ENCODE measurements at regions not wholly inside any gene's neighbourhood (a gene's known extent, or its start where the extent isn't known, plus 50 kb on each side); places are given as distances from the start of the nearest gene placed in this dataset.
"Not testable (repeated sequence)": the region's sequence is repeated elsewhere in the genome, so short reads cannot be mapped to it uniquely, and the experiment has no call there.

DNA sequence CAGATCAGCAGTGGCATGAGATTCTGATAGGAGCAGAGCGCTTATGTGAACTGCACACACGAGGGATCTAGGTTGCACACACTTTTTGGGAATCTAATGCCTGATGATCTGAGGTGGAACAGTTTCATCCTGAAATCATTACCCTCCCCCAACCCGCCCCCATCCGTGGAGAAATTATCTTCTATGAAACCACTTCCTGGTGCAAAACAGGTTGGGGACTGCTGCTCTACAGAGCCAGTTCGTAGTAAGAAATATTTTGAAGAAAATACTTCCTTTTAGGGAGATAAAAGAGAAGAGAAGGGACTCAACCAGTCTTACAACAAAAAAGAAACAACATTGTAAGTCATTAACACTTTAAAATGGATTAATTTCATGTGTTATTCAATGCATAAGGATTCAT is 1308.2 kb downstream of the GATA3 start:
- Histone ChIP-seq H3K36me3 (ENCODE audit: control insufficient read depth, insufficient read depth, low read length) (no peaks in the 10 kb centered on the region), H3K4me3 (ENCODE audit: low read length) (no peak overlapping the region), H3K9me3 (ENCODE audit: control insufficient read depth, insufficient read depth, low read length) (no peaks in the 10 kb centered on the region), H3K27ac (ENCODE audit: low read length) (no peak overlapping the region), H3K27me3 (ENCODE audit: control insufficient read depth, insufficient read depth, low read length) (no peaks in the 10 kb centered on the region), H3K4me1 (ENCODE audit: control insufficient read depth, insufficient read depth, low read length) (no peaks in the 10 kb centered on the region)
- DNase-seq (ENCODE audit: low read depth, low spot score) = no peak
- WGBS (ENCODE audit: insufficient coverage, insufficient read length) = no CpG with 5 or more reads among the region's 5 CpGs

DNA sequence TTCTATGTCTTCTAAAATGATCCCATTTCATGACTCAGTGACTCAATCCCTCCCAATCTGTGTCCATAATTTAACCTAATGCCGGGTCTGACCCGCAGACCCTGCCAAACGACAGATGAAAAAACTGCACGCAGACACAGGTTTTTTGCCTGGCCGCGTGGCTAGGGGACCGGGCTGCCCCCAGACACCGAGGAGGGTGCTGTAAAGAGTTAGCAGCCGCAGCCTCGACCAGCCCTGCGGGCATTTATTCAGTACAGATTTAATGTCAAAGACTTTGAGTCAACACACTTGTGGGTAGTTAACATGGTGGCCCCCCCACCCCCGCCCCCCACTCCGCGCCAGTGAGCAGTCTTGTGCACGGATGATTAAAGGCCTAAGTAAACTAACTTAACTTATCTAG is 1324.7 kb downstream of the GATA3 start:
- WGBS (ENCODE audit: insufficient coverage, insufficient read length) = no CpG with 5 or more reads among the region's 15 CpGs
- H3K27ac ChIP-seq (ENCODE audit: low read length) = no peak overlapping the region
- H3K4me1 ChIP-seq (ENCODE audit: control insufficient read depth, insufficient read depth, low read length) = no peaks in the 10 kb centered on the region
- no peaks in the 10 kb centered on the region for H3K9me3 ChIP-seq (ENCODE audit: control insufficient read depth, insufficient read depth, low read length)
- H3K27me3 ChIP-seq (ENCODE audit: control insufficient read depth, insufficient read depth, low read length) = no peaks in the 10 kb centered on the region
- no peaks in the 10 kb centered on the region for H3K36me3 ChIP-seq (ENCODE audit: control insufficient read depth, insufficient read depth, low read length)
- H3K4me3 ChIP-seq (ENCODE audit: low read length) = no peak overlapping the region
- DNase-seq (ENCODE audit: low read depth, low spot score) = no peak

DNA sequence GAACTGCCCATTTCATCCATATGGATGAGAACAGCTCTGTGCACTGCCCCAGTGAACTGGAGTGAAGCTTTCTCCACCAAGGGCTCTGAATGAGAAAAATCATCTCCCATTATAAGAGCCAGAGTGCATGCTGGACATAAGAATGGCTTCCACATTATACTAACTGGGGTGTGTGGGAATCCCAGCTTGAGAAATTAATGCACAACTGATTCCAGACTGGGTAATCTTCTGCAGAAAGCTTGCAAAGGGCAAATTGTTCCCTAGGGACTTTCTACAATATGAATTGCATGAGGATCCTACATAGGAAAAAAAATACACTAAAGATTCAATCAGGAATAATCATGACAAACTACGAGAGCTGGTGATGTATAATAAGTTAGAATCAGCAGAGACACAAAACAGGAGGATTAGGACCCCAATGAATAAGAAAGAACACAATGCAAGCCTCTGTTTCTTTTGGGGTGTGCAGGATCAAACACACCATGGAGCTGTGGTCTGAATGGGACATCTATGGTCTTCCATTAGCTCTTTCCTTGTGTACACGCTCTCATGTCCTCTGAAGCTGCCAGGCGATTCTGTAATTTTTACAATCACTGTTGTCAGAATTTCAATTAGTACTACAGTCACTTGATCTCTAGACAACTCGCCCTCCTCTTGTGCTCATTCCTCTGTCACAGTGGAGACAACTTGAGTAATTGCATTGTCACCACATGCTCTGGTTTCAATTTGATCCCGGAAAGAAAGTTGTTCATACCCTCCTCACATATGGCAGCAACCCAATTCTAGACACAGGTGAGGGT is 1327.4 kb downstream of the GATA3 start:
- no CpG with 5 or more reads among the region's 5 CpGs for WGBS (ENCODE audit: insufficient coverage, insufficient read length)

DNA sequence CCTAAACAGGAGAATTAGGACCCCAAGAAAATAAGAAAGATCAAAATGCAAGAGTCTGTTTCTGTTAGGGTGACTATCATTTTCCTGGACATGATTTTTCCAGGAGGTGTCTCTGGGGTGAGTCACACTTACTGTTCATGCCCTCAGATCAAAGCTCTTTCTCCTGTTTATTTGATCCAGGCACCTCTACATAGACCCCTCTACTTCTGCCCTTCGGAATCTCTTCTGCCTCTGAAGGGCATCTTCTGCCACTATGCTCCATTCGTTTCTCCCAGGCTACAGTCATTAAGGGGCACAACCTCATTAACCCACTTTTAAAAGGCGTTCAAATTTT is 1328.0 kb downstream of the GATA3 start:
- no CpG with 5 or more reads among the region's 3 CpGs for whole genome bisulfite sequencing (ENCODE audit: insufficient coverage, insufficient read length)
- no peaks in the 10 kb centered on the region for H3K36me3 ChIP-seq (ENCODE audit: control insufficient read depth, insufficient read depth, low read length)
- H3K27ac ChIP-seq (ENCODE audit: low read length) = no peak overlapping the region
- H3K4me1 ChIP-seq (ENCODE audit: control insufficient read depth, insufficient read depth, low read length) = no peaks in the 10 kb centered on the region
- no peak overlapping the region for H3K4me3 ChIP-seq (ENCODE audit: low read length)
- H3K9me3 ChIP-seq (ENCODE audit: control insufficient read depth, insufficient read depth, low read length) = no peaks in the 10 kb centered on the region
- no peak for DNase-seq (ENCODE audit: low read depth, low spot score)
- no peaks in the 10 kb centered on the region for H3K27me3 ChIP-seq (ENCODE audit: control insufficient read depth, insufficient read depth, low read length)

More for the DNA sequence above, 1327.4 kb downstream of the GATA3 start:
- Histone ChIP-seq H3K4me3 (ENCODE audit: low read length) (no peak overlapping the region), H3K27me3 (ENCODE audit: control insufficient read depth, insufficient read depth, low read length) (no peaks in the 10 kb centered on the region), H3K27ac (ENCODE audit: low read length) (no peak overlapping the region), H3K36me3 (ENCODE audit: control insufficient read depth, insufficient read depth, low read length) (no peaks in the 10 kb centered on the region), H3K4me1 (ENCODE audit: control insufficient read depth, insufficient read depth, low read length) (no peaks in the 10 kb centered on the region), H3K9me3 (ENCODE audit: control insufficient read depth, insufficient read depth, low read length) (no peaks in the 10 kb centered on the region)
- DNase-seq (ENCODE audit: low read depth, low spot score) = no peak

DNA sequence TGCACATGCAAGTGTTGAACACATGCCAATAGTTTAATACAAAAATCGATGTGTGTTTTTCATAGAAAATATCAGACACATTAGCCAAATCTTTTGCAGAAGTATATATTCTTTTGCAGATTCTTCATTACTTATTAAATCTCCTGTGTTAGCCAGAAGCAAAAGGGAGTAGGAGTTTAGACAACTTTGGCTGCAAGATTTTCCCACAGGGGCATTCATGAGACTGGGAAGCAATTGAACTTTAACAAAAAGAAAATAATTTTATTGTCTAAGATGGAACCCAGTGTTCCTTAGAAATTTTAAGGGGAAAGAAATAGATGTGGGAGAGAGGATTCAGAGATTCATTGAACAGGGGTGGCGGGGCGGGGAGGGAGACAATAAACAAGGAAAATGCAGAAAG is 1336.0 kb downstream of the GATA3 start:
- no peak overlapping the region for H3K27ac ChIP-seq (ENCODE audit: low read length)
- no peaks in the 10 kb centered on the region for H3K36me3 ChIP-seq (ENCODE audit: control insufficient read depth, insufficient read depth, low read length)
- H3K27me3 ChIP-seq (ENCODE audit: control insufficient read depth, insufficient read depth, low read length) = no peaks in the 10 kb centered on the region
- no peaks in the 10 kb centered on the region for H3K4me1 ChIP-seq (ENCODE audit: control insufficient read depth, insufficient read depth, low read length)
- H3K9me3 ChIP-seq (ENCODE audit: control insufficient read depth, insufficient read depth, low read length) = no peaks in the 10 kb centered on the region
- no peak for DNase-seq (ENCODE audit: low read depth, low spot score)
- no CpG with 5 or more reads among the region's 3 CpGs for WGBS (ENCODE audit: insufficient coverage, insufficient read length)
- no peak overlapping the region for H3K4me3 ChIP-seq (ENCODE audit: low read length)

DNA sequence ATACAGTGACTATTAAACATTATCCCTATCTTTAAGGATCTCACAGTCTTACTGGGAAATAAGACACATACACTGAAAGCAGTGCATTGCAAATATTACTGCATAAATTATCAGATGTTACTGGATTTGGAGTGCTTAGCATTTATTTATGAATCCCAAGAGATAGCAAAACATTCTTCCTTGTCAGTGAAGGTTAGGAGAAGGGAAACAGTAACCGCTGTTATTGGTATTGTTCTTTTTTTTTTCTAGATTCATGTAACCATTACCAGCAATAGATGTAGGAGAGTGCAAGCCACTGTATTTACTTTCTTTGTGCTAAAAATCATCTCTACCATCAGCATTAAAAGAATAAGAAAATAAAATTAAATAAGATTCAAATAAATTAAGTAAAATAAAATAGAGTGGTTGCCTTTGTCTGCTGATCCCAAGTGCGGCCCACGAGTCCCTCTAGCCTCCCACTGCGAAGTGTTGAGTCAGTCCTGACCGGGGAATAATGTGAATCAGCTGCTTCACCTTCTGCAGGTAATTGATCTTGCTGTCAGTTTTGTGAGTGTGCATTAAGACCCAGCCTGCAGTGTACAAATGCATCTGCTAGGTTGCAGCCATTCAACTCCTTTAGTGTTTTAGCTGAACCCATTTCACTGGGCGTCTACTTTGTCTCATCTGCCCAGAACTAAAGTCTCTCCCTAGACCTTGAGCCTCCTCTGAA is 1344.9 kb downstream of the GATA3 start:
- no CpG with 5 or more reads among the region's 6 CpGs for WGBS (ENCODE audit: insufficient coverage, insufficient read length)
- no peaks in the 10 kb centered on the region for H3K4me1 ChIP-seq (ENCODE audit: control insufficient read depth, insufficient read depth, low read length)
- H3K4me3 ChIP-seq (ENCODE audit: low read length) = no peak overlapping the region
- no peaks in the 10 kb centered on the region for H3K36me3 ChIP-seq (ENCODE audit: control insufficient read depth, insufficient read depth, low read length)
- H3K27ac ChIP-seq (ENCODE audit: low read length) = no peak overlapping the region
- no peaks in the 10 kb centered on the region for H3K27me3 ChIP-seq (ENCODE audit: control insufficient read depth, insufficient read depth, low read length)
- DNase-seq (ENCODE audit: low read depth, low spot score) = no peak
- H3K9me3 ChIP-seq (ENCODE audit: control insufficient read depth, insufficient read depth, low read length) = no peaks in the 10 kb centered on the region

DNA sequence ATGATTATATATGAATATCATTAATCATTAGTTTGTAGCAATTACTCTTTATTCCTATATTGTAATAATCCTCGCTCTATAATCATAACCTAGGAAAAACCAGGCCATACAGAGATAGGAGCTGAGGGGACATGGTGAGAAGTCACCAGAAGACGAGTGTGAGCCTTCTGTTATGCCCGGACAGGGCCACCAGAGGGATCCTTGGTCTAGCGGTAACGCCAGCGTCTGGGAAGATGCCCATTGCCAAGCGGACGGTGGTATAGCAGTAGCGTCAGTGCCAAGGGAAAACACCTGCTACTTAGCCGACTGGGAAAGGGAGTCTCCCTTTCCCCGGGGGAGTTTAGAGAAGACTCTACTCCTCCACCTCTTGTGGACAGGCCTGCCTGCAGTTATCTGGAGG is 1347.6 kb downstream of the GATA3 start:
- WGBS (ENCODE audit: insufficient coverage, insufficient read length) = no CpG with 5 or more reads among the region's 11 CpGs
- not testable (repeated sequence) for H3K27ac ChIP-seq (ENCODE audit: low read length); H3K27me3 ChIP-seq (ENCODE audit: control insufficient read depth, insufficient read depth, low read length); DNase-seq (ENCODE audit: low read depth, low spot score); H3K4me3 ChIP-seq (ENCODE audit: low read length); H3K4me1 ChIP-seq (ENCODE audit: control insufficient read depth, insufficient read depth, low read length); H3K36me3 ChIP-seq (ENCODE audit: control insufficient read depth, insufficient read depth, low read length); H3K9me3 ChIP-seq (ENCODE audit: control insufficient read depth, insufficient read depth, low read length)

DNA sequence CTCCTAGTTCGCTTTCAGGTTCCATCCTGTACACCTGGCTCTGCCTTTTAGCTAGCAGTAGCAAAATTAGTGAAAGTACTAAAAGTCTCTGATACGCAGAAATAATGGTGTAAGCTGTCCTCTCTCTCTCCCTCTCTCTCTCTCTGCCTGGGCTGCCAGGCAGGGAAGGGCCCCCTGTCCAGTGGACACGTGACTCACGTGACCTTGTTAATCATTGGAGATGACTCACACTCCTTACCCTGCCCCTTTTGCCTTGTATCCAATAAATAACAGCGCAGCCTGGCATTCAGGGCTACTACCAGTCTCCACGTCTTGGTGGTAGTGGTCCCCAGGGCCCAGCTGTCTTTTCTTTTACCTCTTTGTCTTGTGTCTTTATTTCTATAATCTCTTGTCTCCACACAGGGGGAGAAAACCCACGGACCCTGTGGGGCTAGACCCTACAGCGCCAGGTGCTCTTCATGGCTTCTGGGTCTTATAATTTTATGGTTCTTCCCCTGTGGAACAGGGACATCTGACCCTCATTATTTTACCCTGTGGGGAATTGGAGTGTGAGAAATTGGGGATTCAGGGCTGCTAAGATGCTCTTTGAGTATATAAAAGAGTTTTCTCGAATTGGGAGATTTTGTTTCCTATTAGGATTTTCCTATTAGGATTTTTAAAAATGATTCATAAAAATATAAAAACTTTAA is 1348.2 kb downstream of the GATA3 start:
- H3K36me3 ChIP-seq (ENCODE audit: control insufficient read depth, insufficient read depth, low read length); H3K27me3 ChIP-seq (ENCODE audit: control insufficient read depth, insufficient read depth, low read length): not testable (repeated sequence)
- no CpG with 5 or more reads among the region's 9 CpGs for WGBS (ENCODE audit: insufficient coverage, insufficient read length)

DNA sequence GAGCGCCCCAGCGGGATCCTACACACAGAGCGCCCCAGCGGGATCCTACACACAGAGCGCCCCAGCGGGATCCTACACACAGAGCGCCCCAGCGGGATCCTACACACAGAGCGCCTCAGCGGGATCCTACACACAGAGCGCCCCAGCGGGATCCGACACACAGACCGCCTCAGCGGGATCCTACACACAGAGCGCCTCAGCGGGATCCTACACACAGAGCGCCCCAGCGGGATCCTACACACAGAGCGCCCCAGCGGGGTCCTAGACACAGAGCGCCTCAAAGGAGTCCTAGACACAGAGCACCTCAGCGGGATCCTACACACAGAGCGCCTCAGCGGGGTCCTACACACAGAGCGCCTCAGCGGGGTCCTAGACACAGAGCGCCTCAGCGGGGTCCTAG is 1352.7 kb downstream of the GATA3 start:
- H3K4me3 ChIP-seq (ENCODE audit: low read length); DNase-seq (ENCODE audit: low read depth, low spot score); H3K27ac ChIP-seq (ENCODE audit: low read length); H3K4me1 ChIP-seq (ENCODE audit: control insufficient read depth, insufficient read depth, low read length); H3K36me3 ChIP-seq (ENCODE audit: control insufficient read depth, insufficient read depth, low read length); H3K9me3 ChIP-seq (ENCODE audit: control insufficient read depth, insufficient read depth, low read length); H3K27me3 ChIP-seq (ENCODE audit: control insufficient read depth, insufficient read depth, low read length): not testable (repeated sequence)
- no CpG with 5 or more reads among the region's 29 CpGs for WGBS (ENCODE audit: insufficient coverage, insufficient read length)

More for the DNA sequence above, 1348.2 kb downstream of the GATA3 start:
- H3K9me3 ChIP-seq (ENCODE audit: control insufficient read depth, insufficient read depth, low read length); H3K4me3 ChIP-seq (ENCODE audit: low read length); H3K4me1 ChIP-seq (ENCODE audit: control insufficient read depth, insufficient read depth, low read length); DNase-seq (ENCODE audit: low read depth, low spot score); H3K27ac ChIP-seq (ENCODE audit: low read length): not testable (repeated sequence)

DNA sequence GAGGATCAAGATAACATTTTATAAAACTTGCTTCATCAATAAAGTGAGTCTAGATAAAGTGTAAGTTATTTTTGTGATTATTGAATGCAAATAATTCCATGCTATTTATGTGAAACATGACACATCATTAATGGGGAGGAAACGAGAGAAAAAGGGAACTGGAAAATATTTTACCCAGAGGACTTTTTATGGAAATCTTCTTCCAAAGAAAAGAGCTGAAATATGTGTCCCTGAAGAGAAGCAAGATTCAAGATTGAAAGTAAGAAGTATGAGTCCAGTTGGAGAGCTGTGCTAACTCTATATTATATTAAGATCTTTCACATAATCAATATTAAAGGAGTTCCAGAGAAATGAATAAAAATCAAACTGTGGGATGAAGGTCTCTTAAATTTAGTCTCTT is 1361.8 kb downstream of the GATA3 start:
- H3K4me1 ChIP-seq (ENCODE audit: control insufficient read depth, insufficient read depth, low read length) = no peaks in the 10 kb centered on the region

More for the DNA sequence above, 1361.8 kb downstream of the GATA3 start:
- DNase-seq (ENCODE audit: low read depth, low spot score) = no peak
- Histone ChIP-seq H3K9me3 (ENCODE audit: control insufficient read depth, insufficient read depth, low read length) (no peaks in the 10 kb centered on the region), H3K36me3 (ENCODE audit: control insufficient read depth, insufficient read depth, low read length) (no peaks in the 10 kb centered on the region), H3K27ac (ENCODE audit: low read length) (no peak overlapping the region), H3K27me3 (ENCODE audit: control insufficient read depth, insufficient read depth, low read length) (no peaks in the 10 kb centered on the region), H3K4me3 (ENCODE audit: low read length) (no peak overlapping the region)
- no CpG with 5 or more reads among the region's 1 CpG for WGBS (ENCODE audit: insufficient coverage, insufficient read length)

Data from iPS DF 6.9 (cell line).